ENCODE measurements at regions not wholly inside any gene's neighbourhood (a gene's known extent, or its start where the extent isn't known, plus 50 kb on each side); places are given as distances from the start of the nearest gene placed in this dataset.
A peak's percentile ranks its signal among the peaks of the same experiment; 100 is the strongest.

GRCh38 chr15:62482785-62483429 lies 317.8 kb upstream of the C2CD4B start:
- TF ChIP-seq CTCF (IDR thresholded peaks at IDR 0.05; ENCODE audit: insufficient read depth, low read depth, low read length, missing control alignments), result peak; percentile 54
- no peak overlapping the region for H3K4me3 ChIP-seq (ENCODE audit: low read depth, low read length)
- DNase-seq (ENCODE audit: low read depth), result peak; percentile 85

GRCh38 chr15:62483814-62484213 lies 318.7 kb upstream of the C2CD4B start:
- H3K4me3 ChIP-seq (ENCODE audit: low read depth, low read length), result no peak overlapping the region
- no peak for TF ChIP-seq CTCF (IDR thresholded peaks at IDR 0.05; ENCODE audit: insufficient read depth, low read depth, low read length, missing control alignments)
- DNase-seq (ENCODE audit: low read depth), result no peak

- DNase-seq (ENCODE audit: low read depth), result no peak
- H3K4me3 ChIP-seq (ENCODE audit: low read depth, low read length), result no peak overlapping the region
Measured at GRCh38 chr15:62485170-62485720, 320.2 kb upstream of the C2CD4B start.

GRCh38 chr15:62486041-62486440 lies 321.0 kb upstream of the C2CD4B start:
- no peak for TF ChIP-seq CTCF (IDR thresholded peaks at IDR 0.05; ENCODE audit: insufficient read depth, low read depth, low read length, missing control alignments)
- no peak overlapping the region for H3K4me3 ChIP-seq (ENCODE audit: low read depth, low read length)
- no peak for DNase-seq (ENCODE audit: low read depth)

More at GRCh38 chr15:62485170-62485720, 320.2 kb upstream of the C2CD4B start:
- TF ChIP-seq CTCF (IDR thresholded peaks at IDR 0.05; ENCODE audit: insufficient read depth, low read depth, low read length, missing control alignments), result no peak

GRCh38 chr15:62488387-62488786 lies 323.3 kb upstream of the C2CD4B start:
- H3K4me3 ChIP-seq (ENCODE audit: low read depth, low read length), result no peak overlapping the region
- no peak for DNase-seq (ENCODE audit: low read depth)
- TF ChIP-seq CTCF (IDR thresholded peaks at IDR 0.05; ENCODE audit: insufficient read depth, low read depth, low read length, missing control alignments), result no peak

- DNase-seq (ENCODE audit: low read depth), result no peak
- TF ChIP-seq CTCF (IDR thresholded peaks at IDR 0.05; ENCODE audit: insufficient read depth, low read depth, low read length, missing control alignments), result no peak
- H3K4me3 ChIP-seq (ENCODE audit: low read depth, low read length), result no peak overlapping the region
Measured at GRCh38 chr15:62491642-62492041, 326.6 kb upstream of the C2CD4B start.

- H3K4me3 ChIP-seq (ENCODE audit: low read depth, low read length), result no peak overlapping the region
- no peak for TF ChIP-seq CTCF (IDR thresholded peaks at IDR 0.05; ENCODE audit: insufficient read depth, low read depth, low read length, missing control alignments)
Measured at GRCh38 chr15:62492900-62493299, 327.8 kb upstream of the C2CD4B start.

More at GRCh38 chr15:62492900-62493299, 327.8 kb upstream of the C2CD4B start:
- no peak for DNase-seq (ENCODE audit: low read depth)
